ENCODE measurements at regions not wholly inside any gene's neighbourhood (a gene's known extent, or its start where the extent isn't known, plus 50 kb on each side); places are given as distances from the start of the nearest gene placed in this dataset.

DNA sequence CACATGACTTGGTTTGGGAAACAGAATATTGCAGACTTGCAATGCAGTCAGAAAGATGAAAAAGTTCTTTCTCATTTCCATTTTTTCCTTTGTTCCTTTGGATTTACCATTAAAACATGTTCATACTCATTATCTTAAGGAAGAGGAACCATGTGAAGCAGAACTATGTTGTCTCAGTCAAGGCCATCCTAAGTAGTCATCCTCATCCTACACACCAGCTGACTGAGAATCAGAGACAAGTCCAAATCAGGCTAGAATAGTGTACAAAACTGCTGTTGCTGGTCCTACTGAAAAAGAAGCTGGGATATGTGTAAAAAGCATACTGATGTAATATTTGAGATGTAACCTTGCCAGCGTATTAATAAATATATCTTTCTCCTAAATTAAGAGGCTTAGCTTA, 433.4 kb downstream of the SLITRK5 start:
- TF ChIP-seq, protein P1, sequence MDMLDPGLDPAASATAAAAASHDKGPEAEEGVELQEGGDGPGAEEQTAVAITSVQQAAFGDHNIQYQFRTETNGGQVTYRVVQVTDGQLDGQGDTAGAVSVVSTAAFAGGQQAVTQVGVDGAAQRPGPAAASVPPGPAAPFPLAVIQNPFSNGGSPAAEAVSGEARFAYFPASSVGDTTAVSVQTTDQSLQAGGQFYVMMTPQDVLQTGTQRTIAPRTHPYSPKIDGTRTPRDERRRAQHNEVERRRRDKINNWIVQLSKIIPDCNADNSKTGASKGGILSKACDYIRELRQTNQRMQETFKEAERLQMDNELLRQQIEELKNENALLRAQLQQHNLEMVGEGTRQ (IDR thresholded peaks at IDR 0.05; ENCODE audit: low read depth, low read length), result no peak
- TF ChIP-seq NFE2L2 (IDR thresholded peaks at IDR 0.05; ENCODE audit: low read depth, low read length) (no peak), SMC3 (IDR thresholded peaks at IDR 0.05; ENCODE audit: low read depth, low read length) (no peak), MAZ (IDR thresholded peaks at IDR 0.05; ENCODE audit: borderline replicate concordance, low read depth, low read length) (no peak), RCOR1 (IDR thresholded peaks at IDR 0.05; ENCODE audit: insufficient replicate concordance, low read length) (no peak), FOS (IDR thresholded peaks at IDR 0.05; ENCODE audit: low read depth, low read length) (no peak), RAD21 (IDR thresholded peaks at IDR 0.05; ENCODE audit: low read length) (no peak), MXI1 (IDR thresholded peaks at IDR 0.05; ENCODE audit: borderline replicate concordance, low read depth, low read length) (no peak), CEBPB (IDR thresholded peaks at IDR 0.05; ENCODE audit: low read depth, low read length) (no peak), POLR2A (IDR thresholded peaks at IDR 0.05; ENCODE audit: low read depth, low read length) (no peak), RFX5 (IDR thresholded peaks at IDR 0.05; ENCODE audit: low read depth, low read length) (no peak), MAFK (IDR thresholded peaks at IDR 0.05; ENCODE audit: low read depth, low read length) (no peak), CHD1 (IDR thresholded peaks at IDR 0.05; ENCODE audit: low read depth, low read length) (no peak), BHLHE40 (IDR thresholded peaks at IDR 0.05; ENCODE audit: low read depth, low read length) (no peak)
- TF ChIP-seq, protein P2, sequence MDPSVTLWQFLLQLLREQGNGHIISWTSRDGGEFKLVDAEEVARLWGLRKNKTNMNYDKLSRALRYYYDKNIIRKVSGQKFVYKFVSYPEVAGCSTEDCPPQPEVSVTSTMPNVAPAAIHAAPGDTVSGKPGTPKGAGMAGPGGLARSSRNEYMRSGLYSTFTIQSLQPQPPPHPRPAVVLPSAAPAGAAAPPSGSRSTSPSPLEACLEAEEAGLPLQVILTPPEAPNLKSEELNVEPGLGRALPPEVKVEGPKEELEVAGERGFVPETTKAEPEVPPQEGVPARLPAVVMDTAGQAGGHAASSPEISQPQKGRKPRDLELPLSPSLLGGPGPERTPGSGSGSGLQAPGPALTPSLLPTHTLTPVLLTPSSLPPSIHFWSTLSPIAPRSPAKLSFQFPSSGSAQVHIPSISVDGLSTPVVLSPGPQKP (IDR thresholded peaks at IDR 0.05; ENCODE audit: borderline replicate concordance, low read depth, low read length), result no peak
- TF ChIP-seq, protein P3, sequence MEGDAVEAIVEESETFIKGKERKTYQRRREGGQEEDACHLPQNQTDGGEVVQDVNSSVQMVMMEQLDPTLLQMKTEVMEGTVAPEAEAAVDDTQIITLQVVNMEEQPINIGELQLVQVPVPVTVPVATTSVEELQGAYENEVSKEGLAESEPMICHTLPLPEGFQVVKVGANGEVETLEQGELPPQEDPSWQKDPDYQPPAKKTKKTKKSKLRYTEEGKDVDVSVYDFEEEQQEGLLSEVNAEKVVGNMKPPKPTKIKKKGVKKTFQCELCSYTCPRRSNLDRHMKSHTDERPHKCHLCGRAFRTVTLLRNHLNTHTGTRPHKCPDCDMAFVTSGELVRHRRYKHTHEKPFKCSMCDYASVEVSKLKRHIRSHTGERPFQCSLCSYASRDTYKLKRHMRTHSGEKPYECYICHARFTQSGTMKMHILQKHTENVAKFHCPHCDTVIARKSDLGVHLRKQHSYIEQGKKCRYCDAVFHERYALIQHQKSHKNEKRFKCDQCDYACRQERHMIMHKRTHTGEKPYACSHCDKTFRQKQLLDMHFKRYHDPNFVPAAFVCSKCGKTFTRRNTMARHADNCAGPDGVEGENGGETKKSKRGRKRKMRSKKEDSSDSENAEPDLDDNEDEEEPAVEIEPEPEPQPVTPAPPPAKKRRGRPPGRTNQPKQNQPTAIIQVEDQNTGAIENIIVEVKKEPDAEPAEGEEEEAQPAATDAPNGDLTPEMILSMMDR (conservative IDR thresholded peaks at IDR 0.05; ENCODE audit: low read depth, low read length), result no peak
- Histone ChIP-seq H3K9me1 (ENCODE audit: insufficient read depth, low read length) (no peaks in the 10 kb centered on the region), H4K5ac (ENCODE audit: low read depth, low read length) (no peak overlapping the region), H3K36me3 (ENCODE audit: control insufficient read depth, insufficient read depth, low read length) (no peaks in the 10 kb centered on the region), H4K91ac (ENCODE audit: insufficient read depth, low read depth, low read length) (no peak overlapping the region), H3K18ac (ENCODE audit: low read depth, low read length) (no peak overlapping the region), H2BK5ac (ENCODE audit: low read depth, low read length, poor library complexity, severe bottlenecking) (no peak overlapping the region), H3K27me3 (ENCODE audit: control insufficient read depth, insufficient read depth, low read length) (no peaks in the 10 kb centered on the region), H2BK120ac (ENCODE audit: low read depth, low read length) (no peak overlapping the region), H2AK9ac (replicated peaks; ENCODE audit: low read depth, low read length, poor library complexity) (no peak overlapping the region), H3K4me1 (ENCODE audit: control insufficient read depth, insufficient read depth, low read length) (no peaks in the 10 kb centered on the region), H2BK20ac (ENCODE audit: low read depth, low read length) (no peak overlapping the region), H2AFZ (replicated peaks; ENCODE audit: low read length, poor library complexity) (no peak overlapping the region), H2BK15ac (ENCODE audit: low read depth, low read length) (no peak overlapping the region), H4K8ac (ENCODE audit: low read depth in 2 of 2, low read length in 2 of 2) (no peak overlapping the region), H4K20me1 (ENCODE audit: insufficient read depth, low read length) (no peaks in the 10 kb centered on the region), H3K56ac (ENCODE audit: extremely low read depth, insufficient read depth, low read length) (no peak overlapping the region), H3K9ac (ENCODE audit: low read depth, low read length) (no peak overlapping the region), H3K4me2 (ENCODE audit: low read depth, low read length) (no peak overlapping the region), H3K9me3 (ENCODE audit: control insufficient read depth, insufficient read depth, low read length) (no peaks in the 10 kb centered on the region; the same call in 1 of the 2 replicates), H3K4me3 (ENCODE audit: insufficient read depth, low read depth, low read length) (no peak overlapping the region), H3K14ac (replicated peaks; ENCODE audit: low read depth, low read length) (no peak overlapping the region), H2AK5ac (ENCODE audit: low read depth, low read length) (no peak overlapping the region), H3K23ac (ENCODE audit: low read depth, low read length) (no peak overlapping the region), H3K27ac (ENCODE audit: insufficient read depth, low read length) (no peak overlapping the region), H3K79me1 (ENCODE audit: low read depth in 1 of 2, low read length in 2 of 2) (no peaks in the 10 kb centered on the region), H3K4ac (ENCODE audit: low read depth, low read length) (no peak overlapping the region)
- CTCF ChIA-PET, result no interaction called here
- BruUV-seq (replicated peaks), result no TSS peak
- ATAC-seq (ENCODE audit: low read depth) (no peak), DNase-seq (no peak)
- POLR2A ChIA-PET (ENCODE audit: unreplicated experiment), result no interaction called here
- in situ Hi-C loops (cut with MboI; ENCODE audit: low sequenced_read_pairs), result no loop called here
- WGBS, 2 experiments (ENCODE audit: extremely low coverage in 2 of 2, insufficient read length in 1 of 2), result no CpG with 5 or more reads among the region's 1 CpG
- intact Hi-C loops (cut with micrococcal nuclease), result no loop called here
- dilution Hi-C loops (cut with HindIII; ENCODE audit: low sequenced_read_pairs, unreplicated experiment), result no loop called here

Data from IMR-90 (cell line).